Activated B cell treated with CpG ODN at 0.5 μM for 24 hours (primary cell): ENCODE measurements at regions not wholly inside any gene's neighbourhood (a gene's known extent, or its start where the extent isn't known, plus 50 kb on each side); places are given as distances from the start of the nearest gene placed in this dataset.
"Not testable (repeated sequence)": the region's sequence is repeated elsewhere in the genome, so short reads cannot be mapped to it uniquely, and the experiment has no call there.

Source experiments
- ATAC-seq: fragments of 200-7000 bp; cut with Tn5 transposase; one replicate; pipeline ENCODE4 v1.10.0; 2021; ENCODE audit warnings: low read depth, mild to moderate bottlenecking, moderate library complexity
- CTCF ChIA-PET: fragments of 350-600 bp; sonication (Branson Sonifier 250); formaldehyde crosslinking; loops from one replicate; lab custom pipeline; 2021; ENCODE audit warnings: antibody characterized with exemption; lab: Charles Lee
- POLR2A ChIA-PET: fragments of 350-600 bp; sonication (Branson Sonifier 250); formaldehyde crosslinking; loops from one replicate; lab custom pipeline; 2021; ENCODE audit warnings: antibody characterized with exemption; lab: Charles Lee
- DNase-seq: peaks from one replicate; pipeline ENCODE4 v3.0.0; 2022
- H3K27ac Mint-ChIP-seq: one replicate; pipeline ENCODE4 v1.8.0; 2020; ENCODE audit warnings: mixed read lengths
- H3K27me3 Mint-ChIP-seq: one replicate; pipeline ENCODE4 v1.8.0; 2021; ENCODE audit warnings: mixed read lengths
- H3K36me3 Mint-ChIP-seq: one replicate; pipeline ENCODE4 v1.8.0; 2021; ENCODE audit warnings: low read depth, mixed read lengths
- H3K4me1 Mint-ChIP-seq: one replicate; pipeline ENCODE4 v1.8.0; 2021; ENCODE audit warnings: mixed read lengths
- H3K4me3 Mint-ChIP-seq: one replicate; pipeline ENCODE4 v1.8.0; 2020; ENCODE audit warnings: mild to moderate bottlenecking, mixed read lengths
- H3K9me3 Mint-ChIP-seq: one replicate; pipeline ENCODE4 v1.8.0; 2020; ENCODE audit warnings: mixed read lengths
- CTCF ChIP-seq: fragments of 200-600 bp; IDR thresholded peaks from one replicate; pipeline ENCODE4 v1.8.0; 2022; ENCODE audit warnings: antibody characterized with exemption, mild to moderate bottlenecking
- intact Hi-C: fragments of 100-400 bp; cut with micrococcal nuclease; formaldehyde crosslinking; loops from one replicate; pipeline ENCODE4 v1.15.1; 2024

- no peak for ATAC-seq
- ChIA-PET POLR2A (no interaction called here), CTCF (no interaction called here)
- no peaks in the 10 kb centered on the region for H3K9me3 Mint-ChIP-seq
- H3K36me3 Mint-ChIP-seq: no peaks in the 10 kb centered on the region
- no peak overlapping the region for H3K4me3 Mint-ChIP-seq
- intact Hi-C loops: no loop called here
- no peak overlapping the region for H3K27ac Mint-ChIP-seq
- no peak for DNase-seq
- H3K27me3 Mint-ChIP-seq: peaks cover 11% of the 10 kb centered on the region
- no peak for TF ChIP-seq CTCF
- no peaks in the 10 kb centered on the region for H3K4me1 Mint-ChIP-seq
Observed at GRCh38 chr14:22251090-22251489, 337.9 kb downstream of the DAD1 start.

GRCh38 chr14:22249770-22250169 lies 339.3 kb downstream of the DAD1 start:
- Mint-ChIP-seq H3K4me3 (no peak overlapping the region), H3K27me3 (peaks cover 11% of the 10 kb centered on the region), H3K4me1 (no peaks in the 10 kb centered on the region), H3K27ac (no peak overlapping the region), H3K36me3 (no peaks in the 10 kb centered on the region), H3K9me3 (no peaks in the 10 kb centered on the region)
- DNase-seq (no peak), ATAC-seq (no peak)
- POLR2A ChIA-PET: no interaction called here
- intact Hi-C loops: no loop called here
- CTCF ChIA-PET: interaction anchor here (0.7 kb wide), 1 partner anchor 80 kb away, joined by 3 read pairs; no protein-coding TSS in a partner anchor
- no peak for TF ChIP-seq CTCF

GRCh38 chr14:22243971-22244581 lies 344.9 kb downstream of the DAD1 start:
- no peaks in the 10 kb centered on the region for H3K9me3 Mint-ChIP-seq
- POLR2A ChIA-PET: no interaction called here
- H3K4me3 Mint-ChIP-seq: no peak overlapping the region
- CTCF ChIA-PET: no interaction called here
- peaks cover 4% of the 10 kb centered on the region for H3K27me3 Mint-ChIP-seq
- DNase-seq (no peak), ATAC-seq (no peak)
- H3K36me3 Mint-ChIP-seq: no peaks in the 10 kb centered on the region
- no peaks in the 10 kb centered on the region for H3K4me1 Mint-ChIP-seq
- no peak for TF ChIP-seq CTCF
- intact Hi-C loops: no loop called here
- no peak overlapping the region for H3K27ac Mint-ChIP-seq

- H3K36me3 Mint-ChIP-seq, H3K9me3 Mint-ChIP-seq, intact Hi-C loops, H3K4me1 Mint-ChIP-seq, CTCF ChIA-PET, H3K4me3 Mint-ChIP-seq, ATAC-seq, POLR2A ChIA-PET, H3K27ac Mint-ChIP-seq, DNase-seq, H3K27me3 Mint-ChIP-seq: not testable (repeated sequence)
Observed at GRCh38 chr14:22238320-22238719, 350.7 kb downstream of the DAD1 start.

- H3K27me3 Mint-ChIP-seq: peaks cover 8% of the 10 kb centered on the region
- no peak overlapping the region for H3K4me3 Mint-ChIP-seq
- H3K27ac Mint-ChIP-seq: no peak overlapping the region
- ChIA-PET CTCF (no interaction called here), POLR2A (no interaction called here)
- no peak for TF ChIP-seq CTCF
- no peaks in the 10 kb centered on the region for H3K9me3 Mint-ChIP-seq
- H3K36me3 Mint-ChIP-seq: no peaks in the 10 kb centered on the region
- ATAC-seq (no peak), DNase-seq (no peak)
- intact Hi-C loops: no loop called here
- peaks cover 34% of the 10 kb centered on the region for H3K4me1 Mint-ChIP-seq
Observed at GRCh38 chr14:22233377-22233776, 355.6 kb downstream of the DAD1 start.

- ChIA-PET CTCF (no interaction called here), POLR2A (no interaction called here)
- TF ChIP-seq CTCF: no peak
- ATAC-seq (no peak), DNase-seq (no peak)
- H3K27me3 Mint-ChIP-seq: peaks cover 4% of the 10 kb centered on the region
- intact Hi-C loops: no loop called here
- no peak overlapping the region for H3K27ac Mint-ChIP-seq
- H3K4me3 Mint-ChIP-seq: no peak overlapping the region
- H3K4me1 Mint-ChIP-seq: peaks cover 34% of the 10 kb centered on the region
- H3K36me3 Mint-ChIP-seq: no peaks in the 10 kb centered on the region
- H3K9me3 Mint-ChIP-seq: no peaks in the 10 kb centered on the region
Observed at GRCh38 chr14:22232933-22233332, 356.1 kb downstream of the DAD1 start.
